HG03196 (cell line): ENCODE measurements at regions not wholly inside any gene's neighbourhood (a gene's known extent, or its start where the extent isn't known, plus 50 kb on each side); places are given as distances from the start of the nearest gene placed in this dataset.

Source experiments
- ATAC-seq: cut with Tn5 transposase; IDR thresholded peaks from one replicate; pipeline ENCODE4 v1.9.1; 2021; ENCODE audit not compliant: unreplicated experiment

DNA sequence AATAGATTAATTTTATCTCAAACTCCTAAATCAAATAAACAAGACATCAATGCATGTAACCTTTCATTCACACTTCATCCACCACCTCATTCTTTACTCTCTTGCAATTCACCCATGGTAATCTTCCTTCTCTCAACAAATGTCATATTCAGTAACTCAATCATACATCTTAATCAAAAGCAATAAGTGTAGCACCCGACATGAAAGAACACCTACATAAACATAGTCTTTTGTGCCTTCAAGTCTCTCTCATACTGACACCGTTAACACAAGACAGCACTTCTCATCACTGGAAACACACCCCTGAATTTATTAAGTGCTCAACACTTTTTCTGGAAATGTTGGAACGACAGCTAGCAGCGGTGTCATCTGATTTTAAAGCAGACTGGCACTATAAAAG, 225.9 kb downstream of the TTLL7 start:
- ATAC-seq, result no peak

DNA sequence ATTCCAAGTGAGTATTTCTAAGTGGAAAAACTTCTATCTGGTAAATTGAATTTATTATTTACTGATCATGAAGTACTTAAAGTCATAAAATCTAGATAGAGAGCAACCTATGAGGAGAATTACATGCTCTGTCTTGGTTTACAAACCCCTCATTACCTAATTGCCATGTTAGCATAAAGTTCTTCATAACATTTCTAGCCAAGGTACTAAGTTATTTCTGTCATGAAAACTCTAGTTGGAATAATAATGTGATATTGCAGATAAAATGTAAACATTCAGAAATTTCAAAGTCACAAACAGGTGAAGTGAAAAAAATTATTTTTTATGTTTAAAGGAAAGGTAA, 228.6 kb downstream of the TTLL7 start:
- no peak for ATAC-seq

DNA sequence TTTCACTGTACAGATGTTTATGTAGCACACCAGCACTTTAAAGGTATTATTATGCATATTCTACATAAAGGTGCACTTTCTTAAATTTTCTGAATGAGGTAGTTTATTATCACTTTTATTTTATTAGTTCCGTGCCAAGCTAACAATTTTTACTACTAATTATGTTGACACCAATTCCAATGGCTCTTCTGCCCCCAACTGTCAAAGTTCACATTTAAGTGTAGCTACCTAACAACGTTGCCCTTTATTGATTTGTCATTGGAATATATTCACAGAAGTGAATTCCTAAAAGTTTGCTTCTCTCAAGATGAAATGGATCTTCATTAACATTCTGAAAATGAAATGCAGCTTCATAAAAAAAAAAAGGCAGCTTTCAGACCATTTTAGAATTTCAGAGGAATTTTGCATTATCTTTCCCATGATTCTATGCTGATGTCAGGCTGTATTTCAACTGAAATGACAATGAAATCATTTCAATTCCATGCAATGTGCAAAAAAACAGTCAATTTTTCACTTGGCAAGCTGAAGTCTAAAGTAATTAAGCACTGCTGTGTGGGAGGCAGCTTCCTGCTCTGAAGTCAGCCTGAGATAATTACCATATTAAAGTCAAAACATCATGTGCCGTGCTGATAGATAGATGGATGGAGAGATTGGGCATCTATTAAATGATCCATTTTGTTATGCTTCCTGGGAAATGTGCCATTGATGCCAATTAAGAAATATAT, 229.2 kb downstream of the TTLL7 start:
- no peak for ATAC-seq

DNA sequence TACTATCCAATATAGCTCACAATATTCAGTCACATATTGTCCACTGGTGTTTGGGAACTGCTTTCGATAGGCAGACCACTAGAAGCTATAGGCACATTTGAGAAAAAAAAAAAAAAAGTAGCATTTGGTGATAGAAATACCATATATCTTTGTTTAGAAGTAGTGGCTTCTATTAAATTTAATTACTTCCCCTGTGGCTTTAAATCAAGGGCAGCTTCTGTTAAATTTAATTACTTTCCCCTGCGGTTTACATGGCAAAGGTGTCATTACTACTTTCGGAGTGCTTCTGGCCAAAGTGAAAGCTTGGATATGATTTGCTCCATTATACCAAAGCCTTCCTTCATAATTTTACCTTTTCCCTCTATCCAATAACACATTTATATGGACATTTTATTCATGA, 229.9 kb downstream of the TTLL7 start:
- ATAC-seq, result no peak

DNA sequence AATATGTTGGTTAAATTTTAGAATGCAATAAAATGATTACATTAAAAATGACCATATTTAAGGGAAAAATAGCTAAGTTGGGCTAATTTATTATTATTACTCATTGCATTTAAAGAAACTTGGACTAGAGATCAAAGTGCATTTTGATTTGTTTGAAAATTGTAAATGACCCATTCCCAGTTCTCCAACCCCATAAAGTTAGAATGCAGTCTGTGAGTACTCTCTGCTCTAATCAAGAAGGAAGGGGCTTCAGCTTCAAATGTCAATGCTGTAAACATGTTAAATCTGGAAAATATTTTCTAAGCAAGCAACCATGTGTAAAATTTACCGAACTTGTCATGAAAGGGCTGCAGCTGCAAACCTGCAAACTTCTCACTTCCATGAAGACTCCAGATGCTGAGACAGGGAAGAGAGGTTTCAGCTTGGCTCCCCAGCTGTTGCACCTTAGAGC, 232.7 kb downstream of the TTLL7 start:
- no peak for ATAC-seq

DNA sequence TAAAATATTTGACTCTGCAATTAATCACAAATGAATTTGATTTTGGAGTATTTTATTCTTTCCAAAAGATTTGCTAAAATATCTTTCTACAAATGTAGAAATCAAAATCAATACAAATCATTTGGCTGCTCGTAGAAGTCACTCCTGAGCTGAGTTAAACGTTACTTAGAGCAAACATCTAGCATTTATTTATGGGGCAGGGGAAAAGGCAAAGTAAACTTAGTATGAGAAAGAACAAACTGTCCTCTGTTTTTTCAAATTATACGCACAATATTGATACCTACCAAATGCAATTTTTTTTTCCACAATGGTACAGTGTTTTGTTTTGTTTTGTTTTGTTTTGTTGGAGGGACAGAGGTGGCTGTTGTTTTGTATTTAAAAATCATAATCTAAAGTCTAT, 233.8 kb downstream of the TTLL7 start:
- ATAC-seq, result no peak

DNA sequence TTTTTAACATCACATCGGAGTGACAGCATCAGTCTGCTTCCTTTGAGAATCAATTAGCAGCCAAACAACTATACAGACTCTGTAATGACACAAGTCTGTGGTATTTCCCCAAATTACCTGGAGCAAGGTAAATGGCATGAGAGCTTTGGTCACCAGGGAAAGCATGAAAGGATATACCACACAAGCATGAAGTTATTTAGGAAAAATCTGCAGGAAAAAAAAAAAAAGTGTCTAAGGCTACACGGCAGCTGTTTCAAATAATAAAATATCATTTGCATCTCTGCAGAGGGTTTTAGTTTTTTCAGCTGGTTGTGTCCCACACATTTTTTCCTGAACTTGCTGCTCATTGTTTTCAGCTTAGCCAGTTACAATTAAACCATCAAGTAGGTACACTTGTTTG, 234.7 kb downstream of the TTLL7 start:
- ATAC-seq, result no peak

DNA sequence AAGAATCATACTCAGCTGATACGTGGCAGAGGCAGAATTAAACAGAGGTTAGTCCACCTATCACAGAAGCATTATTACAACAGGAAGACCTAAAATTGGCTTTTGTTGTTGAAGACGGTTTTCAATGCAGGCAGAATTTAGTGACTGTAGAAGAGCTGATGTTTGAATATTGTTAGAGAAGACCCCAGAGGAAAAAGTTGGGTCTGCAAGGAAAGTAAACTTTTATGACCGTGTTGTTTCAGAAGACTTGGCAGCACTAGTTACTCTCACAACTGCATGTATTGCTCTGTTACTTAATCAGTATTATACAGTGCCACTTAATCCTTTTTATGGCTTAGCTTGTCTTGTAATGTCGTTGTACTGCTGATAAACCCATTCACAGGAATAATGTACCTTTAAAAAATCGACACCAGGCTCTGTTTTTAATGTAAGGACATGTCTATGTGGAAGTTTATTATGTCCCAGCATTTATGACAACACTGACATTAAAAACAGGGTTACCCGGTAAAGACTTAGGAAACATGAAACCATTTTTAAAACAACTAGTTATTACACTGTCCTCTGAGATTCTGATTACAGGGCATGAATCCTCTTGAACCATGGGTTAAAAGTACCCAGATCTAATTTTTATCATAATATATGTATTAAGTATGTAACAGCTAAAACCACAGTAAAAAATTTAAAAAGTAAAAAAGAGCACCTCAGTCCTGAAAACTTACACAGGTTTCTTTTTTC, 235.4 kb downstream of the TTLL7 start:
- ATAC-seq, result no peak

DNA sequence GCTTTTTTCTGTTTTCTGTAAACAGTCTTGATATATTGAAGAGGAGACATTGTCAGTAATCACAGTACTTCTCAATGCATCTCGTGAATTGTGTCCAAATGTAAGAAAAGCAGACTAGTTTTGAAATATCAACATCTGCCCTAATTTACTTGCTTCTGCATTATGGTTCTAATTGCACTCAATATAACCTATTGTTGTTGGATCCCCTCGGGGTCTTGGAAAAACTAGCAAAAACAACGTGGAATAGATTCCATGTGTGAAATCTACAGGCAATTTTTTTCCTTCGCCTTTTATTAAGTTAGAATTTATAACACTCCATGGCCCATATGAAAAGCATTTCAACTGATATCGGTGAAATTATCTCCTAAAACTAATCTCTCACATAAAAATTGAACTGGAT, 236.5 kb downstream of the TTLL7 start:
- ATAC-seq, result no peak

DNA sequence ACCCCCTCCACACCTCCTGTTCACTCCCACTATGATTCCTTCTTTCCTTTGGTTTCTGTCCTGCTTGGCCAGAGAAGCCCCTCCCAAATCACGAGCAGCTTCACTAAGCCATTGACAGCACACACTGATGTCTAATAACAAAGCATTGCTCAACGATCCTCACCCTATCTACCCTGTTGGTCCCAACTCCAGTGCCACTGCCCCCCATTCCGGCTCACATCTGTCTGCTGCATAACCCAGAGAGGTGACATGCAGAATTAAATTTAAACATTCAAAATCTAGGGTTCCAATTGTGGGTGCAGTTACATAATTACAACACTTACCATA, 236.9 kb downstream of the TTLL7 start:
- ATAC-seq, result no peak

DNA sequence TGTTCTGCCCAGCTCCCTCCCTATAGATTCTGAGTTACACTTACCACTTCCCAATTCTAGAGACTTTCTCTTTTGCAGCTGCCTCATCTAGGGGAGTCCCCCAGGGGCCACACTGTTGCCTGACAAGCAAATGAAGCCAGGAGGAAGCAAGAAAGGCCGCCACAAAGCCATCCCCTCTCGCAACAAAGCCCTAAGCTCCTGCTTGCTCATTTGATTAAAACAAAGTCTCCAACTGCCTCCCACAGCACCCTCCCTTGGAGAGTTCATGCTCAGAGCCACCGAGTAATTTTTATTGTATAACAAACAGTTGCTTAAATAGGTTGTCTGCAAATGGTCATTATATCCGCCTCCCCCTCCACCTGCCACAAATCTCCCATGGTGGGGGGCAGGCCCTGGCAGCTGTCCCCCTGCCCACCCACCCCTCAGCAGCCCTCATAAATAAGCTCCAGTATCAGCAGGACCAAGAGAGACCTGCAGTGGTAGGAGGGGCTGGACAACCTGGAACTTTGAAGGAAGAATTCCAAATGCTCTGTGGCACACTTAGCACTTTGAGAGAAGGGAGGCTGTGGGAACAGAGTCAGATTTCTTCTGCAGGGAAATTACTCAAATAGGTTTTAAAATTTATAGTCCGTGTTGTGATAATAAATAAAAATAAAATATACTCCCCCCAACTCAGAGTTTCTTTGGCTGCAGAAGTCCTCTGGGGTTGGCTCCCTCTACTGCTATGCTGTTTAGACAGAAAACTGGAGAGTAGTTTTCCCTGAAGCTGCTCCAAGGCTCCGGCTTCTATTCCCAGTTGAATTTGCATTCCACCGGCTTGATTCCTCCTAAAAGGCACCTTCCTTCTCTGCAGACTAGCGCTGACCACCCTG, 237.5 kb downstream of the TTLL7 start:
- ATAC-seq, result peak; percentile 96

DNA sequence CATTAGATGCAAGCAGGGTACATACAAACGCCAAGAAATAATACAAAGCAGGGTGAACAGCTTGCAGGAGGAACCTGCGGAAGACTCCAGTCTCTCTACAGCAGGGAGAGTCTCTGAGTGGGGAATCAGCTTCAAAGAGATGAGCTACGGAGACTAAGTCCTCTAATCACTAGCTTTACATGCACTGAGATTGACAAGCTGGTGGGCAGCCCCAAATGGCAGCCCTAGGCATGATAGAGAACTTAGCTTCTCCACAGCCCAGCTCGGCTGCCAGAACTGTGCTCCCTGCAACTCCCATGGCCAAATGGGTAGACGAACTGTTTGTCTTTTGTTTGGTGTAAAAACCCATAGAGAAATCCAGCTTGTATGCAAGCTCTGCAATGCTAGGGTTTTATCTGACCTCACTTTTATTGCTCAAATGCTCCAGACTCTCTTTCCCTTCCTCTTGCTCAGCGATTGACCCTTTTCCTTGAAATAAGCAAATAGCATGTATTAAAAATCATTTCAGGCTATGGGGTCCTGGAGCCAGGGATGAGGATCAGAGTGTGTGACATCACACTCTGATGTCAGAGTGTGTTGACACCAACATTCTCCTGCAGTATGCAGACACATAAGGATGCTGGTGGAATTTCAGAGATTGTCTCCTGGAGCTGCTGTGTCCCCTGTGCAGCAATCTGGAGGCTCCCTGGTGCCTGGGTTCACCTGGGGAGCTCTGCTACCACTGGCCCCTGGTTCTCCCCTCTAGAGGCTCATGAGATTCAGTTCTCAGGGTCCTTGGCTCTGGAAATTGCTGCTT, 238.5 kb downstream of the TTLL7 start:
- no peak for ATAC-seq

DNA sequence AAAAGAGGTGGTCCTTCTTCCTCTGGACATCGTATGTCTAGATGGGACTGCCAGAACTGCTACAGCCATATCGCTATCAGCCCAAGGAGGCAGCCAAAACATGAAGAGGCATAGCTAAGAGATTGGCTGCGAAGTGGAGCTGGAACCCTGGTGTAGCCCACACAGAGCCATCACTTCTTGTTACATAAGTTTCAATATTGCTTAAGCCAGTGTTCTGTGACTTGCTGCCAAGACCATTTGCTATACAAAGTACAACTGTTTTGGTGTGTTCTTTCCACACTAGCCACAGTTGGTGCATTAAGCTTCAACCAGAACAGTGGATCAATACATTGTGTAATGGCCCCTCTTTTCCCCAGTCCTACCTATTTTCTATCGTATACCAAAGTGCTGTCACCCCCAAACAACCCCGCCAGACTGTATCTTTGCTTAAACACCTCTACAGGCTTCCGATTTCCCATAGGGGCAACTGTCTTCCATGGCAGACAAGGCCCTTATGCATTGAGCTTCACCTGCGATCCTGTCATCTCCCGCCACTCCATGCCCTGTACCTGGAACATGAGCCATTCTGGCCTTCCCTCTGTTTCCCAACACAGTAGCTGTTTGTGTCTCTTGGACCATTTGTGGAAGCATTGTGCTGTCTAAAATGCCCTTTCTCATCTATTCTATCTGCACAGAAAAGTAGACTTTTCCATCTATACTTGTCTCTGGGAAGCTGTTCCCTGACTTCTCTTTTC, 241.8 kb downstream of the TTLL7 start:
- ATAC-seq, result no peak

DNA sequence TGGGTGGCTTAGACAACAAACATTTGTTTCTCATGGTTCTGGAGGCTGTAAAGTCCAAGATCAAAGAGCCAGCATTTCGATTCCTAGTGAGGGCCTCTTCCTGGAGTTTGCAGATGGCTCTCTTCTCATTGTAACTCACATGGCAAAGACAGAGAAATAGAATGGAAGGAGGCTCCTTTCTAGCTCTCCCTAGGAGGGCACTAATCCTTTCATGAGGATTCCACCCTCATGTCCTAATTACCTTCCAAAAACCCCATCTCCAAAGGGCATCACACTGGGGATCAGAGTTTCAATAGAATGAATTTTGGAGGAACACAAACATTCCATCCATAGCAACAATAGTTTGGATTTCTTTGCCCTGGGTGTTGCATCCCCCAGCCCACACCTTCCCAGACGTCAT, 247.3 kb downstream of the TTLL7 start:
- no peak for ATAC-seq

DNA sequence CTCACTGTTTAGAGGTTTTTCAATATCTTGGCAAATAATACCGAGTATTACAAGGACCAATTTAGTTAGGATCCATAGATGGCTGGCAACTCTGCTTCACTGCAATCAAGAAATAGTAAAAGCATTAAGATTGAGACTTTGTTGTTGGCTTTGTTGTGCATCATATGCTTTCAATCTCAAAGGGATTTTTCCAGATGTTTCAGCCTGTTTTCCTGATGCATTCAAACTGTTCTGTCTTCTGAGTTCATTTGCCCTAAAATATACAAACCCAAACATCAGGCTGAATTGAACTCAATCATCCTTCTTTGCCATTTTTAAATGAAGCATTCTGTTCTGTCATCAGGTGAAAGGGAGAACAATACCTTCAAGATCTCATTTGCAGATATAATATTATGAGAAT, 248.7 kb downstream of the TTLL7 start:
- ATAC-seq, result no peak

DNA sequence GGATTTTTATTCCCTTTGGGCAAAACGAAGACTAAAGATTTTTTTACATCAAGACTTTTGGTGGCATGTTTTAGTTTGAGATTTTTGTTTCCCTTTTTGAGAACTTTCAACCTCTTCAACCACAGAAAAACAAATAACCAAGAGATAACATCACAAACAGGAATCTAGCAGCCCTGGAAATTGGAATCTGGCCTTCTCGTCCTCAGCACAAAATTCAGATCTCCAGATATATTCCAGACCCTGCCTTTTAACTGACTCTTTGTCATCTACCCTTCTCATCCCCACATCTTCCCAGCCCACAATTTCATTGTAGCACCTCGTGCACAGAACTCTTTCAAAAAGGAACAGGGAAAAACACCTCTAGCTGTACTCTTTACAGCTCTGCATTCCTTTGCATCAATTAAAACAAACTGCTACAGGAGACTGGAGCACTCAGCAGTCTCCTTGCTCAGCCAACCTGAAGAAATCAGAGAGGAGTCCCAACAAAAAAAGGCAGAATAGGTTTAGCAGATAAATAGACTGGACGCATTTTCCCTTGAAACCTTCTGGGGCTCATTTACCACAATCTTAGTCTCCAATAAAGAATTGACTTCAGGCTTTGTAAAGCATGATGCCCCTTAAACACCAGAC, 251.0 kb downstream of the TTLL7 start:
- no peak for ATAC-seq

DNA sequence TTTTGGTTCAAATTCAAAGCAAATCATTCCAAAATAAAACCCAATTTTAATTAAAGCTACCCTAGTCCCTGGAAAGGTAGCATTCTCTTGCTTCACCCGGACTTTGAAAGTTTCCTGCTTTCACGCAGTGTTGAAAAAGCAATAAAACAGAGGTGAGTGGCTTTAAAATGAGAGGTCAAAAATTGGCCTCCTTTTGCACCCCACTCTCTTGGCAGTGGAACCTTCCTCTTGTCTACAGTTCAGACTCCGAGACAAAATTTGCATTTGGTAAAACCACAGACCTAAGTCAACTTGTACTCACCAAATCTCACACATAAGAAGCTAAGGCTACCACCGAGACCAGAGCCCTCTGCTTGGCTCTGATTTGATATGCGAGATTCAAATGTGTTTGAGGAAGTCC, 252.7 kb downstream of the TTLL7 start:
- ATAC-seq, result no peak

DNA sequence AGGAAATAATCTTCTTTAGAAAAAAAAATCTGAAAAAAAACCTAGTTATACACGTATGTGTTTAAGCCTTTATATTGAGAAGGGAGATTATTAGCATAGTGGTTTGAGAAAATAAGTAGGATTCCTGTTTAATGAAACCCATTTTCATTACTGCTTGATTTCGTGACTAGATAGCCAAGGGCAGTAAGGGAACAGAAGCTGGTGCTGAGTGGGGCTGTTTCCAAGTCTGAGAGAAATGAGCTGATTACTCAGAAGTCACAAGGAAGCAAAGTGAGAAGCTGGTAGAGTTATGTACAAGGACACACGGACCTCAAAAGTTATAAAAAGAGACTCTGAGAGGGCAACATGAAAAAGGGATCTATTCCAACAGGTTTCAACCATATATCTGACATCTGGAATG, 256.5 kb downstream of the TTLL7 start:
- ATAC-seq, result no peak

DNA sequence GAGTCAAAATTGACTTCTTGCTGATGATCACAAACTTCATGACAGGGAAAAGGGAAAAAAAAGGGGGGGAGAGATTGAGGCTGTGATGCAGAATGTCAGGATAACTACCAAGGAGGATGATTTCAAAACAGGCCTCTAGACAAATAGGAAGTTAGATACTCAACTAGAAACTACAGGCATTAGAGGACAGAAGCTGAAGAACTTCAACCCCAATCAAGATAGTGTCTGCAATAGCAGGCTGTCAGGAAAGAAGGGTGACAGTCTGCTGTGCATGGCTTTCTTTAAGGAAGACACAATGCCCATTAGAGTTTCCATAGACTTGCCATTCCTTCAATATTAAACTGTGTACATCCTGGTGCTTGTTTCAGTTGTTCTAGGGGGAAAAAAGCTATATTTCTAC, 257.2 kb downstream of the TTLL7 start:
- no peak for ATAC-seq

DNA sequence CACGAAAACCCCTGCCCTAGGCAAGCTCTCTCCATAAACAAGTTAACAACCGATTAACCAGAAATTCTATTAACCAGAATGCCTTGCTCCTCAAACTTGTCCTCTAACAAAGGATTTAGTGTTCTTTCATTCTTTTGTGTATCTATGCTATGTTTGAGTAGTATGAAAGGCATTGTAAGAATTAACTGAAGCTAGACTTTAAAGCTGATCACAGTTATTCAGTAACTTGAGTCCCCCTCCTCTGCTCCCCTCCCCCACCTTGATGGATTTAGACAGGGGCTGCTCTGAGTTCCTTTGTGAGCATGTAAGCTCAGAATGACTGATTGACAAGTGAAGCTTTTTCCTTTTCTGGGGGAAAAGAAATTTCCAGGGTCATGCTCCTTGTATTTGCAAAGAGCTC, 257.6 kb downstream of the TTLL7 start:
- ATAC-seq, result no peak
